NCI-H146 (cell line): ENCODE measurements at regions not wholly inside any gene's neighbourhood (a gene's known extent, or its start where the extent isn't known, plus 50 kb on each side); places are given as distances from the start of the nearest gene placed in this dataset.
"Not testable (repeated sequence)": the region's sequence is repeated elsewhere in the genome, so short reads cannot be mapped to it uniquely, and the experiment has no call there.

Experiments used
- DNase-seq: peaks from one replicate; lab custom pipeline; 2025; lab: John Stamatoyannopoulos, UW

DNA sequence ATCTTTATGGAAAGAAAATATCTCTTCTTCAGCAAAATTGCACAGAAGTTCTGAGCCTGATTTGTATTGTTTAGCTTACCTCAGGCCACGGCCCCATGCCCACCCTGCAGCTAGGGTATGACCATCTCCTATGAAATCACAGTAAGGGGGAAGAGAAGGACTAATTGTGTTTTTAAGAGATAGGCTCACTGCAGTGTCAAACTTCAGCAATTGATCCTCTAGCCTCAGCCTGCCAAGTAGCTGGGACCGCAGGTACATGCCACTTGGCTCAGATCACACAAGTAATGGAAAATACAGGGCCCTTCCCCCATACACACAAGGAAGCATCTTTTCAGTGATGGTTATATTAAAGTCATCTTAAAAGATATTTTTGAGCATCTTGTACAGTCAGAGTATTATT, 60.0 kb downstream of the DMAC1 start:
- DNase-seq: no peak

DNA sequence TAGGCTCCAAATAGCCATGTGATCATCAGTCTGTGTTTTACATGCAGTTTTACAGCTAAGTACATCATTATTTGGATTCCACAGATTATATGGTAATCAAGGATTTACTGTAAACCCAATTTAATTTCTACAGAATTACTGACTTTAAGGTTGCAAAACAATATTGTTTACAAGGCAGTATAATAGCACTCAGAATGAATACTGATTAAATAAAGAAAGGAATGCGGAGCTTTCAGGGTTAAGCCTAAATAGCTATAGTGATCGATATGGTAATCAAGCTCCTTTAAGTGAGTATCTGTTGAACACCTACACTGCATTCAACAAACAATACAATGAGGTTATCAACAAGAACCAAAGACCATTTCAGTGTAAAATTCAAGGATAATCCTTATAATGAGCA, 64.3 kb downstream of the DMAC1 start:
- DNase-seq: no peak

DNA sequence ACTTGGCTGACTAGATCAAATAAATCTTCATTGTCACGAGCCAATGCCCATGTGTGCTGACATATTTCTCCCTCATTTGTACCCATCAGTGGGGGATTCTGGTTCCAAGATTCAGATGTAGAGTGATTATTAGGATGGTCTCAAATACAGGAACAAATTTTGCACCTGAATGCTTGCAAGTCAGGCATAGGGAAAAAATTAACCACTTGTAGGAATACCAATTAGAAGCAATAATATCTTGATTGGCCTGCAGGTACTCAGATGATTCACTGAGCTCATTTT, 69.5 kb downstream of the DMAC1 start:
- DNase-seq: no peak

GRCh38 chr9:7729371-7730163, 70.0 kb downstream of the DMAC1 start:
- no peak for DNase-seq

DNA sequence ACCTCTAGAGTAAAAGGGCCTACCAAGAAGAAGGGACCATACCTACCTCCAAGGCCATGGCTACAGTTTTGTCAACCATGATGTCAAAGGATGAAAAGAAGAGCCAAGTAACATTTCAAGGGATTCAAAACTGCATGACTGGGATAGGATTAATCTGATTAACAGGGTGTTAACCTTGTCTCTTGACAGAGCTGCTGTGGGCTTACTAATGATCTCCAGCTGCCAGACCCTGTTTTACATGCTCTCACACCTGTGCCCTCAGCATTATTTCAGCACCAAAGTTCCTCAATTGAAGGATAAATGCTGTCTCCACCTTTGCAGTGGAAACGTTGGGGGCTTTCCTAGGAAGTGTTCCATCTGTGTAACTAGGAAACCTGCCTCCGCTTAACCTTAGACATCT, 78.3 kb downstream of the DMAC1 start:
- no peak for DNase-seq

DNA sequence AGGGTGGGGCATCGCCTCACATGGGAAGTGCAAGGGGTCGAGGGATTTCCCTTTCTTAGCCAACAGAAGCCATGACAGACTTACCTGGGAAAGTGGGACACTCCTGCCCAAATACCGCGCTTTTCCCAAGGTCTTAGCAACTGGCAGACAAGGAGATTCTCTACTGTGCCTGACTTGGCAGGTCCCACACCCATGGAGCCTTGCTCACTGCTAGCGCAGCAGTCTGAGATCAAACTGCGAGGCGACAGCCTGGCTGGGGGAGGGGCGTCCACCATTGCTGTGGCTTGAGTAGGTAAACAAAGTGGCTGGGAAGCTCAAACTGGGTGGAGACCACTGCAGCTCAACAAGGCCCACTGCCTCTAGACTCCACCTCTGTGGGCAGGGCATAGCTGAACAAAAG, 86.5 kb downstream of the DMAC1 start:
- DNase-seq: not testable (repeated sequence)

- DNase-seq: no peak
These were observed 88.9 kb downstream of the DMAC1 start for GRCh38 chr9:7710686-7711085.

GRCh38 chr9:7707934-7708333, 91.6 kb downstream of the DMAC1 start:
- no peak for DNase-seq

DNA sequence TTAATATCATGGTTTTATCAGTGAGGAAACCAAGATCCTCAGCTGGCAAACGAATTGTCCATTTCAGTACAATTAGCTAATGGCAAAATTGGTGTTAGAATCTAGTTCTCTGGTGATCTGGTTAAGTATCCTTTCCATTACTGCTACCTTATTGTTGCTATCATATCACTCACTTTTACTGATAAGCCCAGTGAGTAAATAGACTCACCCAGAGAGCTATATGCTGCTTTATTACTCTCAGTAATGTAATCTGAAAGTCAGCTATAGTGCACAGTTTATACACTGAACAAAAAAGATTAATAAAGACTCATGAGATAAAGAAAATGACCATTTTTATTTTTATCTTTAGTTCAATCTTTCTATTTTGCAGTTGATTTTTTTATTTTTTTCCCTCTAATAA, 95.0 kb downstream of the DMAC1 start:
- no peak for DNase-seq

- no peak for DNase-seq
These were observed 107.7 kb downstream of the DMAC1 start for GRCh38 chr9:7691909-7692308.

DNA sequence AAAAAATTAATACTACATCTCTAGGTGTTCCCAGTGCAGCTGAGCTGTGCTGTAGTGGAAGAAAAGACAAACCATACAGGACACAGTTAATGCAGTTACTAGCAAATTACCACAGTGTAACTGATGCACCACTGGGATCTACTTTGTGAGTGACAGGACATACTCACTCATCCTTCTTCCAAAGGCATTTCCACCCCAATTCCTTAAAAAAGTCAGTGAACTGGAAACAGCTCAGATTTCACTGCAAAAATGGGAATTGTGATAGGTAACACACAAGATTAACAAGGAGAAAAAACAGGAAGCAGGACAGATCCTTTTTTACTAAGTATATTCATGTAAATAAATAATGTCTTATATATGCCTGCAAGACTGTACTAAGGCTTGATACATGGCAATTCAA, 109.6 kb downstream of the DMAC1 start:
- no peak for DNase-seq

GRCh38 chr9:7688626-7689025, 111.0 kb downstream of the DMAC1 start:
- DNase-seq: no peak

DNA sequence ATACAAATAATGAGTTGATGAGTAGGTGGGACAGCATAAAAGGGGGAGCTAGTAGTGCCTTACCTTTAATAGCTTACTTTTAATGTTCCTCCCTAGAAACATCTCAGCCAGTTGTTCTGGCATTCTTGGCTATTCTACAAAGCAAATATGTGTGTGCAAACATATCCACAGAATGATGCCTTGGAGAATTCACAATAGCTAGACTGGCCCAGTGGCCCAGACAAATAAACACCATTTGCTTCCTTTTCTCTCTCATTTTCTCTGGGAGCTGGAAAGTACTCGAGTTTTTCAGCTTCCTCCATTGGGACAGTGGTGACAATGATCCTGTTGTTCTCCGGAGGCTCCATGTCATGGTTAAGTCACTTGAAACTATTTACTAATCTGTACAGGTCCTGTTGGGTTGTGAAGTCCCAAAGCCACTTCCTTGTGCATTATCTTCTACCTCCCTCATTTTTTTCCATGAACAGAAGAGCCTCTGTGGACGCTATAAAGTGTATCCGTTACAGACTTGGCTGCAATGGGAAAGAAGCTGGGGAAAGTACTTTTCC, 122.9 kb downstream of the DMAC1 start:
- DNase-seq: no peak

DNA sequence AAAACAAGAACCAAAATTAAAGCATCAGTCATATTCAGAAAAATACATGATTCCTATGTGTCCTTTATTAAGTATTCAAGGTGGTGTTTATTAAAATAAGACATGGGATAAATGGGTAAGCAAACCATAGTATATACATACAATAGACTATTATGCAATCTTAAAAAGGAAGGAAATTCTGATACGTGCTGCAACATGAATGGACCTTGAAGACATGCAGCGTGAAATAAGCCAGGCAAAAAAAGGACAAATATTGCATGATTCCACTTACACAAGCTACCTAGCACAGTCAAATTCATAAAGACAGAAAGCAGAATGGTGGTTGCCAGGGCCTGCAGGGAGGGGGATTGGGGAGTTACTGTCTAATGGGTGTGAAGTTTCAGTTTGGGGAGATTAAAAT, 127.7 kb downstream of the DMAC1 start:
- DNase-seq: no peak

- DNase-seq: no peak
These were observed 131.0 kb downstream of the DMAC1 start for GRCh38 chr9:7668541-7668940.

- DNase-seq: no peak
These were observed 133.7 kb downstream of the DMAC1 start for GRCh38 chr9:7665874-7666273.

DNA sequence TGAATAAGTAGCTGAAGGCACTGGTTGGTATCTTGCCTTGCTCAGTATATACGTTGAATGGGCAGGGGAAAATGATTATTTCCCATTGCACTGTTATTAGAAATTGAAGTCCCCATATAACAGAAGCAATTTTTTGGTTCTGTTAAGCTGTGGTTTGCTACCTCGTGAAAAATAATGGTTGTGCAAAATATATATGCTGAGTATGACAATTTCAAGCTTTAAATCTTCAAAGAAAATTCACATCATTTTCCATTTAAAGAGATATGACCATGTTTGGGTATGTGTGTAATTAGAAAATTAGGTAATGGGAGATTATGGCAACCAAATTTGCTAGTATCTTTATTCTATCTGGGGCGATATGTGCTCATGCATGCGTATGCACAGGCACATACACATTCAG, 139.8 kb downstream of the DMAC1 start:
- no peak for DNase-seq

GRCh38 chr9:7656636-7657035, 142.9 kb downstream of the DMAC1 start:
- no peak for DNase-seq

DNA sequence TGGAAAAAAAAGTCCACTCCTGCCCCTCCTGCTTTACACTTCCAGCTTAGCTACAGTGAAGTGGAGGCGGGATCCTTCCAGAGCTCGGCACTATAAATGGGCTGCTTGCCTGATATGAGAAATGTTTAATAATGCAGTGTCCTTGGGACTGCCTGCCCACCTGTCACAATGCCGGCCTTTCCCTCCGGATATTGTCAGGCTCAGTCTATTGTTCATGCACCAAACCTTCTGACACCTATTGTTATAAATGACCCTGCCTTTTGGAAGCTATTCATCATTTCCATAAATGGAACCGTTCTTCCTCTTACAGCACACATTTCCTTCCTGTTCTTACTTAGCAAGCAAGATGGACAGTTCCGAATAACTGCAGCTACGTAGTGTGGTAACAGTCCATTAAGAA, 146.3 kb downstream of the DMAC1 start:
- DNase-seq: no peak

- DNase-seq: no peak
These were observed 159.3 kb downstream of the DMAC1 start for GRCh38 chr9:7640231-7640630.

DNA sequence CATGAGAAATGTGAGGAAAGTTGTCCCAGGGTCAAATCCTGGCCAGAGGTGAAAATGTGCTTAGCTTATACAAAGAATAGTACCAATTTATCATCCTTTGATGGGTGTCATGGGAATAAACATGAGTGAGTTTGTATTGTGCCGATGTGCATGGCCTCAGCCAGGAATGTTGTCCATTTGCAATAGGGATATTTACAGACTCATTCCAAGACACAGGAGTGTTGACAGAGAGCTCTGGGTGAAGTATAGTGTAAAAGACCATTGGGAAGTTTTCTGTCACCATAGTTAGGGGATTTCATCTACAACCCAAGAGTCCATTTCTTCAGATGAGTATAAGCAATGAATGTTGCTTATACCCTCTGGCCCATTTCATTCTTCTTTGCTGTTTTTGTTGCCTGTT, 160.1 kb downstream of the DMAC1 start:
- no peak for DNase-seq

- no peak for DNase-seq
These were observed 162.6 kb downstream of the DMAC1 start for GRCh38 chr9:7636838-7637467.

GRCh38 chr9:7636309-7636708, 163.3 kb downstream of the DMAC1 start:
- DNase-seq: no peak

DNA sequence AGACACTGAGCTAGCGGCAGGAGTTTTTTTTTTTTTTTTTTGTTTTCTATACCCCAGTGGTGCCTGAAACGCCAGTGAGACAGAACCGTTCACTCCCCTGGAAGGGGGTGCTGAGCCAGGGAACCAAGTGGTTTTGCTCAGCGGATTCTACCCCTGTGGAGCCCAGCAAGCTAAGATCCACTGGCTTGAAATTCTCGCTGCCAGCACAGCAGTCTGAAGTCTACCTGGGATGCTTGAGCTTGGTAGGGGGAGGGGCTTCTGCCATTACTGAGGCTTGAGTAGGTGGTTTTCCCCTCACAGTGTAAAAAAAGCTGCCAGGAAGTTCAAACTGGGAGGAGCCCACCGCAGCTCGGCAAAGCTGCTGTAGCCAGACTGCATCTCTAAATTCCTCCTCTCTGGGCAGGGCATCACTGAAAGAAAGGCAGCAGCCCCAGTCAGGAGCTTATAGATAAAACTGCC, 173.0 kb downstream of the DMAC1 start:
- DNase-seq: not testable (repeated sequence)
